Epithelial cell of esophagus (primary cell): ENCODE measurements at regions not wholly inside any gene's neighbourhood (a gene's known extent, or its start where the extent isn't known, plus 50 kb on each side); places are given as distances from the start of the nearest gene placed in this dataset.
A peak's percentile ranks its signal among the peaks of the same experiment; 100 is the strongest.

ENCODE experiments used
- DNase-seq: peaks from one replicate; pipeline ENCODE4 v3.0.0; 2010; ENCODE audit warnings: low read depth
- H3K4me3 ChIP-seq: 2 replicates; pipeline ENCODE4 v1.5.1; 2011; ENCODE audit warnings: mild to moderate bottlenecking, low read length, control low read depth
- CTCF ChIP-seq: IDR thresholded peaks from 2 replicates; pipeline ENCODE4 v1.5.1; 2011; ENCODE audit warnings: low read depth, mild to moderate bottlenecking, low read length, control low read depth, inconsistent platforms; ENCODE audit not compliant: insufficient read depth; ENCODE audit errors: missing control alignments

- peak; percentile 44 for DNase-seq
- no peak overlapping the region for H3K4me3 ChIP-seq
- no peak for TF ChIP-seq CTCF
Measured at GRCh38 chr6:24004062-24004461, 122.0 kb upstream of the NRSN1 start.

- TF ChIP-seq CTCF, result no peak
- DNase-seq, result no peak
- no peak overlapping the region for H3K4me3 ChIP-seq
Measured at GRCh38 chr6:24004659-24005058, 121.4 kb upstream of the NRSN1 start.

GRCh38 chr6:24006254-24006653, 119.8 kb upstream of the NRSN1 start:
- no peak for TF ChIP-seq CTCF
- H3K4me3 ChIP-seq, result no peak overlapping the region
- DNase-seq, result no peak

GRCh38 chr6:24009319-24009718, 116.7 kb upstream of the NRSN1 start:
- H3K4me3 ChIP-seq, result no peak overlapping the region
- no peak for DNase-seq
- no peak for TF ChIP-seq CTCF

GRCh38 chr6:24010133-24010532, 115.9 kb upstream of the NRSN1 start:
- H3K4me3 ChIP-seq, result no peak overlapping the region
- no peak for DNase-seq
- no peak for TF ChIP-seq CTCF

GRCh38 chr6:24016286-24016685, 109.7 kb upstream of the NRSN1 start:
- no peak for TF ChIP-seq CTCF
- H3K4me3 ChIP-seq, result no peak overlapping the region
- DNase-seq, result no peak

GRCh38 chr6:24016857-24017256, 109.2 kb upstream of the NRSN1 start:
- no peak for TF ChIP-seq CTCF
- no peak overlapping the region for H3K4me3 ChIP-seq
- no peak for DNase-seq
